NCI-H146 treated with DMSO at 0.1 percent for 48 hours (cell line): ENCODE measurements at regions not wholly inside any gene's neighbourhood (a gene's known extent, or its start where the extent isn't known, plus 50 kb on each side); places are given as distances from the start of the nearest gene placed in this dataset.
"Not testable (repeated sequence)": the region's sequence is repeated elsewhere in the genome, so short reads cannot be mapped to it uniquely, and the experiment has no call there.

Experiments
- DNase-seq: peaks from one replicate; lab custom pipeline; 2025; ENCODE audit not compliant: unreplicated experiment; lab: John Stamatoyannopoulos, UW

- DNase-seq: peak; percentile 66
These were observed 59.1 kb downstream of the ZNF467 start for GRCh38 chr7:149714081-149714909.

GRCh38 chr7:149713731-149714068, 59.7 kb downstream of the ZNF467 start:
- no peak for DNase-seq

DNA sequence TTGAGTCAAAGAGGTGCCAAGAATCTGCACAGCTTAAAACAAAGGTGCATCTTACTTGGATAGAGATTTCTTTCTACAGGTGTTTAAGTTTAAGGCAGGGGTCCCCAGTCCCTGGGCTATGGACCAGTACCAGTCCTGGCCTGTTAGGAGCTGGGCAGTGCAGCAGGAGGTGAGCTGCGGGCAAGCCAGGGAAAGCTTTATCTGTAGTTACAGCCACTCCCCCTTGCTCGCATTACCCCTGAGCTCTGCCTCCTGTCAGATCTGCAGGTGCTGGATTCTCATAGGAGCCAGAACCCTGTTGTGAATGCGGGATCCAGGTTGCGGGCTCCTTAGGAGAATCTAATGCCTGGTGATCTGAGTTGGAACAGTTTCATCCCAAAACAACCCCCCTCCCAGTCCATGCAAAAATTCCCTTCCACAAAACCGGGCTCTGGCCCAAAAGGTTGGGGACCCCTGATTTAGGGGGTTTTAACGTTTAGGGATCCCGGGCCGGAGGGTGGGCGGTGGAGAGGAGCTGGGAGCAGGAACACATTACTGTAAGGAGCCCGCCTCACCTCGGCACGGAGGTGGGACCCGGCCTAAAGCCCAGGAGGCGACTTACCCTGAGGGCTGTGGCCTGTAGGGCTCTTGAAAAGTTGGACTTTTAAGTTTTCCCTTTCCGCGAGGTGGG, 60.2 kb downstream of the ZNF467 start:
- DNase-seq: no peak

DNA sequence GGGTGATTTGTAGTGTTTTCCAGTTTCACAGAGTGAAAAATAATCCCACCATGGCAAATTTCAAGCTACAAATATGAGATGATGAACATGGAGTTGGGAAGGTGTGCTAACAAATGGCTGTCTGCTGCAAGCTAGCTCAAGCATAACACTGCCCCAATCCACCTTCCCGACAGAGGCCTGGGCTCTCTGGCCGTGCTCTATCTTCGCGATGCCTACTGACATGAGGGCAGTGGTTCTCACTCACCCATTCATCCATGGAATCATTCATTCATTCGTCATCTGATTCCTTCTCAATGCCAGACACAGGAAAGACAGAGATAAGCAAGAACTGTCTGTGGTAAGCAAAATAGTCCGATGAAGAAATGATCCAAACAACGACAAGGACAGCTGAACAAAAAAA, 65.4 kb downstream of the ZNF467 start:
- DNase-seq: no peak

DNA sequence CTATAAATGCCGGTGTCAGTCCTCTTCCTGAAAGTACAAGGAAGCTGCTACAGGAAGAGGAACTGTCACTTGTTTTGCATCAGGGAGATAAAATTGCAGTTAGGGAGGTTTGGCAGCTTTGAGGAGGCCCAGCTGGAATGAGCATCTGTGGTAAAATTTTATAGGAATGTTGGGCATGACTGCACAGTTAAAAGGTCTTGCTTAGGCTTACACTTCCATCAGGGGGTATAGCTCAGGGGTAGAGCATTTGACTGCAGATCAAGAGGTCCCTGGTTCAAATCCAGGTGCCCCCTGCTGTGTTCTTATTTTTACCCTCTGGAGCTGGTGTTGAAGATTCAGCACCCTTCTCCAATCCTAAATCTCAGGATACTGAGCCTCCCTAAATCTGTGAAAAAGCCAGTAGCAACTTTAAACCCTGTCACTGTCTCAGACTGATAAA, 65.9 kb downstream of the ZNF467 start:
- DNase-seq: no peak

DNA sequence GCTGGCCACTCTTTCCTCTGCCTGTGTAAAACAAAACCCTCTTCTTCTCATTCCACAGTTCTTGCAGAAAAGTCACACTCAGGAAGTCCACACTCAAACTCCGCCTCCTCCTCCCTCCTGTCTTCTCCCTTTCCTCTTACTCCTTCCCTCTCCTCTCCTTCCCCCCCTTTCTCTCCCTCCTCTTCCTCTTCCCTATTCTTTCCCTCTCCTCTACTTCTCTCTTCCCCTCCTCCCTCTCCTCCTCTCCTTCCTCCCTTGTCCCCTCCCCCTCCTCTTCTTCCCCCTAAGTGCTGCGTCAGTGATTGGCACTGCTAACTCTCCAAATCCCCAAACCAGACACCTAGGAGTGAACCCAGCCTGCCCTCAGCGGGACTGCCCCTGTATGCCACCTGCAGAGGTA, 67.0 kb downstream of the ZNF467 start:
- DNase-seq: no peak

GRCh38 chr7:149704507-149704906, 68.9 kb downstream of the ZNF467 start:
- no peak for DNase-seq

DNA sequence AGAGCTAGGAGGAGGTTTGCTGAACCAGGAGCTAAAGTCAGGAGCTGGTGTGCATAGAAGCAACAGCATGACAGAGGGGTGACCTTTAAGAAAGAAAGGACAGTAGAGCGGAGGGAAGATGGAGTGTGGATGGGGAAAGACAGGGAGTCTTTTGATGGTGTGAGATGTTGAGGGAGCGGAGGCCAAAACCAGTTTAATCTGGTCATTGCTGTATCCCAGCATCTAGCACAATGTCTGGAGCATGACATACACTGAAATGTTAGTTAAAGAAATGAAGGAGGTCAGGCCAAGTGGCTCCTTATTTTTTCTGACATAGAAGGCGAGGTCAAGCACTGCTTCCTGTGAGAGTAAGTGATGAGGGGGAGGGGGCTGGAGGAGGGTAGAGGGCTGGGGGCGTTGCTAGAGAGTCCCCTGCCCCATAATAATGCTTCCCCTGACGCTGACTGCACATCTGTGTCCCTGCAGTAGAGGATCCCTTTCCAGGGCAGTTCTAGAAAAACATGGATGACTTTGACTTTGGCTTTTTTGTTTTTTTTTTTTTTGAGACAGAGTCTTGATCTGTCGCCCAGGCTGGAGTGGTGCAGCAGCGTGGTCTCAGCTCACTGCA, 70.2 kb downstream of the ZNF467 start:
- DNase-seq: no peak

- DNase-seq: no peak
These were observed 71.7 kb downstream of the ZNF467 start for GRCh38 chr7:149701495-149702240.

DNA sequence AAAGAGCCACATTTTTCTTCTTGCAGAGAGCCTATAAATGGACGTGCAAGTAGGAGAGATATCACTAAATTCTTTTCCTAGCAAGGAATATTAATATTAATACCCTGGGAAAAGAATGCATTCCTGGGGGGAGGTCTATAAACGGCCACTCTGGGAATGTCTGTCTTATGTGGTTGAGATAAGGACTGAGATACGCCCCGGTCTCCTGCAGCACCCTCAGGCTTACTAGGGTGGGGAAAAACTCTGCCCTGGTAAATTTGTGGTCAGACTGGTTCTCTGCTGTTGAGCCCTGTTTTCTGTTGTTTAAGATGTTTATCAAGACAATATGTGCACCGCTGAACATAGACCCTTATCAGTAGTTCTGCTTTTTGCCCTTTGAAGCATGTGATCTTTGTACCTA, 75.6 kb downstream of the ZNF467 start:
- DNase-seq: not testable (repeated sequence)

DNA sequence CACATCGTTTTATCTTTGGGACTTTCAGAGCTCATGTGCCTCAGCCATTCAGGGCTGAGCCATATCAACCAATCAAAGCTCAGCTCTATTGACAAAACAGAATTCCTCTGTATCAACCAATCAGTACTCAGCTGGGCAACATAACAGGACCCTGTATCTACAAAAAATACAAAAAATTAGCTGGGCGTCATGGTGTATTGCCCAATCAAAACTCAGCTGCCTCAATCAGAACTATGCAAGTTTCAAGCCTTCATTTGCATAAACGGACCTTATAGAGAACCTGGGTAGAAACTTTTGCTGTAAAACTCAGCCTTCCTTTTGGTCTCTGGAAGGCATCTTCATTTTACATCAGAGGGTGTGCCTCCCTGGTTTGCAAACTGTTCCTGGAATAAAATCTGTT, 77.1 kb downstream of the ZNF467 start:
- no peak for DNase-seq

- no peak for DNase-seq
These were observed 80.8 kb downstream of the ZNF467 start for GRCh38 chr7:149692557-149692982.

- no peak for DNase-seq
These were observed 81.3 kb downstream of the ZNF467 start for GRCh38 chr7:149692056-149692455.

GRCh38 chr7:149690688-149691446, 82.5 kb downstream of the ZNF467 start:
- peak; percentile 63 for DNase-seq

DNA sequence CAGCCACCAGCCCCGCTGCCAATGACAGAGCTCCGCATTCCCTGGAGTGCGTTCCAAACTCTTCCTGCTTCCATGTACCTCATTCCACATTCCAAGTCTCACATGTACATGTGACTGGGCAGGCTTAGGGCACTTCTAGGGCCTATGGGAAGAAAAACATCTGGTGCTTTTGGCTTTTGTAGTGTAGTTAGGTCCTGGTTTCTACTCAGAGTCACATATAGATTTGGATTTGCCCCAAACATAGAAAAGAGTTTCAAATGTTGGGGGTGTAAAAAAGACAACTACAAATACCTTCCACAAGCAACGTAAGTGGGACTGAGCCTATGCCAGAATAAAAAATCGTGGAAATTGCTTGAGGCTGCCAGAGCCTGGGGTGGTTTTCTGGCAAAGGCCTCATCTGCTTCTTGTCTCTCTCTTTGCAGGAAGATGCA, 84.1 kb downstream of the ZNF467 start:
- no peak for DNase-seq

DNA sequence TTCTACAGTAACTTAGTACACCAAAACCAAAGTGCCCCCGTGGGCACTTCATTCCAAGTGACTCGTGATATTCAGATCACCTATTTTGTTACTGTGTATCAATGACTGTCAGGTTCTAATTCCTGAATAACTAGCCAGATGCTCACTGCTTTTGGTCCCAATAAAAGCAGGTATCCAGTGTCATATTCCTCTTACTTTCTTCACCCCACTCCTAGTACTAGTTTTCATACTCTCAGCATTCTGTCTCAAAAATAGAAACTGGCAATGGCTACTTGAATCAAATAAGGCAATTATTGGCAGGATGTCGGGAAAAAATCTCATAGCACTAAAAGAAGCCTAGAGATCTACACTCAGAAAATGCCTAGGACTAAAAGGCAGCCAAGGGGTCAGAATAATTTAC, 84.6 kb downstream of the ZNF467 start:
- no peak for DNase-seq

DNA sequence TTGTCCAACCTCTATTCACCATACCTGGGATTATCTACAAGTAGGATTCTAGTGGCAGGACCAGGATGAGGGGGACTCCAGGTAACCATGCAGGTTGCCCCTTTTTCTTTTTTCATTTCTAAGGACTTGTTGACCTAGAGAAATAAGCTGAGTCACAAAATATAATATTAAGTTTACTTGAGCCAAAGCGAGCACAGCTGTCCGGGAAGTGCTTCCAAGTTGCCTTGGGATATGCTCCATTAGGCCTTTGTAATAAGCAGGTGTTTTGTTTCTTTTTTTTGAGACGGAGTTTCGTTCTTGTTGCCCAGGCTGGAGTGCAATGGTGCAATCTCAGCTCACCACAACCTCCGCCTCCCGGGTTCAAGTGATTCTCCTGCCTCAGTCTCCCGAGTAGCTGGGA, 85.6 kb downstream of the ZNF467 start:
- DNase-seq: not testable (repeated sequence)

- no peak for DNase-seq
These were observed 86.9 kb downstream of the ZNF467 start for GRCh38 chr7:149686449-149686848.

DNA sequence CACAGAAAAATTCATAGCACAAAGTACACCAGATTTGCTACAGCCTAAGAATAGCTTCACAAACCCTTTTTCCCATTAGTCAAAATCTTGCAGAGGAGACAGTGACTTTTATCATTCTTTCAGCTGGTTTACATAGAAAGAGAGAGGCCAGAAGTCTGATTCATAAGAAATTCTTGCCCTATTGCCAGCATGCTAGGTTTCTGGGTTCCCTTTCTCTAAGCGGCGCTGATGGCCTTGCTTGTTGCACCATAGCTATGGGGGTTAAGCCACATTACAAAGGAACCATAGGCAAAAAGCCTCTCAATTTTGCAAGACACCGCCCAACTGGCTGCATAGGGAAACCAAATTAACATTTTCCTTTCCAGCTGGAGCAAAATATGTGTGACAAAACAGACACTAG, 87.4 kb downstream of the ZNF467 start:
- no peak for DNase-seq

- DNase-seq: no peak
These were observed 87.9 kb downstream of the ZNF467 start for GRCh38 chr7:149685455-149685854.

DNA sequence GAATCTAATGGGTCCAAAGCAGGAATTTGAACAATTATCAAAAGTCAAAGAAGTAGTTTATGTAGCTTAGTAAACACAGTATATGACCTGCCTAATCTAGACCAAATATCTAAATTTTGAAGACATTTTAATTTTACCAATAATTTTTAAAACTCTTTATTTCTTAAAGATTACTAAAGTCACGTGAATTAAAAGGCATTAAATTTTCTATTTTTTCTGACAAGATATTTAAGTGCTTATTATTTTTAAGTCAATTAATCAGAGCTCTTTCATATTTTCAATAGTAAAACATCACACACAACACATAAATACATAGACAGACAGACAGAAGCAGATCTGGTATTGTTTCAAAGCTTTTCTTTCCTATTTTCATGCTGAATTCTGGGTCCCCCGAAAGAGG, 89.5 kb downstream of the ZNF467 start:
- DNase-seq: no peak
